Peyer's patch (tissue), 4 donors: ENCODE measurements at regions not wholly inside any gene's neighbourhood (a gene's known extent, or its start where the extent isn't known, plus 50 kb on each side); places are given as distances from the start of the nearest gene placed in this dataset.
"Not testable (repeated sequence)": the region's sequence is repeated elsewhere in the genome, so short reads cannot be mapped to it uniquely, and the experiment has no call there.

Source experiments
- DNase-seq, 3 donors: peaks; one replicate each; pipeline ENCODE4 v3.0.0-alpha.2; 2017 to 2019
- H3K27ac ChIP-seq, 4 donors: fragments of 200-600 bp; sonication (generic); one replicate each; pipeline ENCODE4 v1.5.1; 2016 to 2019
- H3K27me3 ChIP-seq, 2 donors: fragments of 200-600 bp; sonication (generic); one replicate each; pipeline ENCODE4 v1.5.1; 2019
- H3K36me3 ChIP-seq, 3 donors: fragments of 200-600 bp; sonication (generic); one replicate each; pipeline ENCODE4 v1.5.1; 2016 to 2019
- H3K4me1 ChIP-seq, 4 donors: fragments of 200-600 bp; sonication (generic); one replicate each; pipeline ENCODE4 v1.5.1; 2016 to 2019
- H3K4me3 ChIP-seq, 4 donors: fragments of 200-600 bp; sonication (generic); 1 replicate in 3 of 4; 2 replicates in 1 of 4; pipeline ENCODE4 v1.5.1; 2016 to 2019; ENCODE audit warnings: mild to moderate bottlenecking in 1 of 4
- H3K9me3 ChIP-seq, 4 donors: fragments of 200-600 bp; sonication (generic); one replicate each; pipeline ENCODE4 v1.5.1; 2016 to 2019; ENCODE audit warnings: mild to moderate bottlenecking in 1 of 4
- CTCF ChIP-seq, 6 experiments: fragments of 450-650 bp in 4 of 6; fragments of 200-600 bp in 2 of 6; sonication (generic) in 1 of 6; IDR thresholded peaks; one replicate each; pipeline ENCODE4 v1.5.1; 2017 to 2019; ENCODE audit warnings: antibody characterized with exemption in 6 of 6, mild to moderate bottlenecking in 3 of 6, moderate library complexity in 1 of 6
- POLR2A ChIP-seq, 2 donors: fragments of 450-650 bp; IDR thresholded peaks; one replicate each; pipeline ENCODE4 v1.5.1; 2017; ENCODE audit warnings: antibody characterized with exemption in 2 of 2, mild to moderate bottlenecking in 2 of 2, moderate library complexity in 2 of 2

- Histone ChIP-seq H3K4me3 (no peak overlapping the region), H3K27ac (peak overlapping the region in 1 of 4 donors; percentile 19), H3K9me3 (no peaks in the 10 kb centered on the region), H3K36me3 (no peaks in the 10 kb centered on the region), H3K4me1 (no peaks in the 10 kb centered on the region), H3K27me3 (no peaks in the 10 kb centered on the region)
- TF ChIP-seq CTCF (IDR thresholded peaks at IDR 0.05) = no peak
- no peak for TF ChIP-seq POLR2A (IDR thresholded peaks at IDR 0.05)
- DNase-seq = no peak
Observed at GRCh38 chr17:31738488-31738887, 120.6 kb downstream of the COPRS start.

- Histone ChIP-seq H3K4me1 (no peaks in the 10 kb centered on the region), H3K36me3 (no peaks in the 10 kb centered on the region), H3K27me3 (no peaks in the 10 kb centered on the region), H3K27ac (peak overlapping the region in 1 of 4 donors; percentile 19), H3K4me3 (no peak overlapping the region), H3K9me3 (no peaks in the 10 kb centered on the region)
- no peak for DNase-seq
- peak in 2 of 6 experiments; percentile 10 to 22 for TF ChIP-seq CTCF (IDR thresholded peaks at IDR 0.05)
- no peak for TF ChIP-seq POLR2A (IDR thresholded peaks at IDR 0.05)
Observed at GRCh38 chr17:31738067-31738466, 121.0 kb downstream of the COPRS start.

GRCh38 chr17:31736855-31737625 is 122.0 kb downstream of the COPRS start:
- no peaks in the 10 kb centered on the region for H3K27me3 ChIP-seq
- TF ChIP-seq POLR2A (IDR thresholded peaks at IDR 0.05) = no peak
- TF ChIP-seq CTCF (IDR thresholded peaks at IDR 0.05) = no peak
- H3K27ac ChIP-seq = no peak overlapping the region
- H3K4me3 ChIP-seq = no peak overlapping the region
- H3K36me3 ChIP-seq = no peaks in the 10 kb centered on the region
- no peaks in the 10 kb centered on the region for H3K4me1 ChIP-seq
- no peak for DNase-seq
- H3K9me3 ChIP-seq = no peaks in the 10 kb centered on the region

GRCh38 chr17:31733326-31733725 is 125.7 kb downstream of the COPRS start:
- H3K27ac ChIP-seq = no peak overlapping the region
- DNase-seq = no peak
- no peaks in the 10 kb centered on the region for H3K27me3 ChIP-seq
- no peak overlapping the region for H3K4me3 ChIP-seq
- no peaks in the 10 kb centered on the region for H3K4me1 ChIP-seq
- no peaks in the 10 kb centered on the region for H3K9me3 ChIP-seq
- H3K36me3 ChIP-seq = no peaks in the 10 kb centered on the region
- TF ChIP-seq POLR2A (IDR thresholded peaks at IDR 0.05) (no peak), CTCF (IDR thresholded peaks at IDR 0.05) (no peak)

GRCh38 chr17:31731585-31732154 is 127.4 kb downstream of the COPRS start:
- not testable (repeated sequence) for H3K27ac ChIP-seq, H3K4me3 ChIP-seq, H3K9me3 ChIP-seq, H3K27me3 ChIP-seq, DNase-seq, H3K36me3 ChIP-seq, H3K4me1 ChIP-seq

- Histone ChIP-seq H3K4me1 (no peaks in the 10 kb centered on the region), H3K9me3 (no peaks in the 10 kb centered on the region), H3K36me3 (no peaks in the 10 kb centered on the region), H3K27me3 (no peaks in the 10 kb centered on the region), H3K27ac (no peak overlapping the region), H3K4me3 (no peak overlapping the region)
- no peak for DNase-seq
- TF ChIP-seq CTCF (IDR thresholded peaks at IDR 0.05) = no peak
- TF ChIP-seq POLR2A (IDR thresholded peaks at IDR 0.05) = no peak
Observed at GRCh38 chr17:31731118-31731517, 127.9 kb downstream of the COPRS start.
